ENCODE measurements at regions not wholly inside any gene's neighbourhood (a gene's known extent, or its start where the extent isn't known, plus 50 kb on each side); places are given as distances from the start of the nearest gene placed in this dataset.

DNA sequence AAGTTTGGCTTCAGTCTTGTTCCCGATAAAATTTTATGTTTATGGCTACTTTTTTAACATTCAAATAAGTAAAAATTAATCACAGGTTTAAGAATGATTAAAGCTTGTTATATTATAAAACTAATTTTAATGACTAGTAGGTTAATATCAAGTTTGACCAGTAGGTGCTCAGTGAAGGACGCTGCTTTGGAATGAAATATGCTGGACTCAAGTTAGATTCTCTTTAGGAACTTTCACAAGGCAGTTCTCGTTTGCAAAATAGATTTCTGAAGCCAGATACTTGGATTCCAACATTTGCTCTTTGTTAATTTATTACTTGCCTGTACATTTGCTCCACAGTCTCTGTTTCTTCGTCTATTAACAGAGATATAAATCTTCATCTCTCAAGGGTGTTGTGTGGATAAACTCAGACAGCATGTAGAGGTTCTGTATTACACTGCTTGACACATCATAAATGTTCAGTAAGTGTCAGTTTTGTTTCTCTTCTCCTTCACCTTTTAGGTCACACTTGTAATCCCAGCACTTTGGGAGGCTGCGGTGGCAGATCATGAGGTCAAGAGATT is 432.8 kb upstream of the CHRM3 start:
- no peaks in the 10 kb centered on the region for H3K9me1 ChIP-seq (replicated peaks; ENCODE audit: control insufficient read depth, extremely low read depth, insufficient read depth, low read length)
- H3K27me3 ChIP-seq (ENCODE audit: control insufficient read depth in 2 of 2, insufficient read depth in 2 of 2, low read length in 2 of 2) = no peaks in the 10 kb centered on the region
- no peak overlapping the region for H3K9ac ChIP-seq (replicated peaks; ENCODE audit: extremely low read depth, insufficient read depth, low read length)
- ChIA-PET CTCF (no interaction called here), POLR2A (no interaction called here)
- no peak overlapping the region for H3K4me3 ChIP-seq (replicated peaks in 1 of 3; ENCODE audit: insufficient read depth in 1 of 3, low read depth in 1 of 3, low read length in 3 of 3)
- BruUV-seq (replicated peaks) = no TSS peak
- no peak overlapping the region for H3K4me2 ChIP-seq (ENCODE audit: insufficient read depth, low read length)
- no peaks in the 10 kb centered on the region for H3K4me1 ChIP-seq (ENCODE audit: control insufficient read depth, extremely low read depth, insufficient read depth, low read length)
- H3K79me2 ChIP-seq (ENCODE audit: control insufficient read depth, insufficient read depth, low read length) = no peaks in the 10 kb centered on the region
- H3K9me3 ChIP-seq (replicated peaks; ENCODE audit: control insufficient read depth, insufficient read depth, low read length) = peaks cover 4% of the 10 kb centered on the region
- H3K27ac ChIP-seq (ENCODE audit: insufficient read depth, low read depth, low read length) = no peak overlapping the region
- H2AFZ ChIP-seq (ENCODE audit: low read depth, low read length) = no peak overlapping the region
- H3K36me3 ChIP-seq (ENCODE audit: control insufficient read depth in 2 of 2, extremely low read depth in 1 of 2, insufficient read depth in 2 of 2, low read length in 2 of 2) = no peaks in the 10 kb centered on the region
- DNase-seq (ENCODE audit: low read depth, low spot score) (no peak), FAIRE-seq (no peak)
- dilution Hi-C loops (cut with MboI; ENCODE audit: extremely low pct_ligation_motif_present, low sequenced_read_pairs) (no loop called here), intact Hi-C loops (cut with micrococcal nuclease) (no loop called here)
- no peaks in the 10 kb centered on the region for H4K20me1 ChIP-seq (replicated peaks; ENCODE audit: control insufficient read depth, extremely low read depth, insufficient read depth, low read length)
- no peak for TF ChIP-seq POLR2A (IDR thresholded peaks at IDR 0.05; ENCODE audit: low read depth, low read length)
- TF ChIP-seq MAX (IDR thresholded peaks at IDR 0.05; ENCODE audit: insufficient read depth, insufficient read length) = no peak
- TF ChIP-seq EZH2 (IDR thresholded peaks at IDR 0.05; ENCODE audit: borderline replicate concordance, low read depth, low read length, severe bottlenecking) = no peak

GRCh38 chr1:238951809-238952208 is 434.6 kb upstream of the CHRM3 start:
- Histone ChIP-seq H3K36me3 (ENCODE audit: control insufficient read depth in 2 of 2, extremely low read depth in 1 of 2, insufficient read depth in 2 of 2, low read length in 2 of 2) (no peaks in the 10 kb centered on the region), H3K4me2 (ENCODE audit: insufficient read depth, low read length) (no peak overlapping the region), H3K27me3 (ENCODE audit: control insufficient read depth in 2 of 2, insufficient read depth in 2 of 2, low read length in 2 of 2) (no peaks in the 10 kb centered on the region), H3K27ac (ENCODE audit: insufficient read depth, low read depth, low read length) (no peak overlapping the region), H3K79me2 (ENCODE audit: control insufficient read depth, insufficient read depth, low read length) (no peaks in the 10 kb centered on the region), H3K4me3 (replicated peaks in 1 of 3; ENCODE audit: insufficient read depth in 1 of 3, low read depth in 1 of 3, low read length in 3 of 3) (no peak overlapping the region), H3K4me1 (ENCODE audit: control insufficient read depth, extremely low read depth, insufficient read depth, low read length) (no peaks in the 10 kb centered on the region), H4K20me1 (replicated peaks; ENCODE audit: control insufficient read depth, extremely low read depth, insufficient read depth, low read length) (no peaks in the 10 kb centered on the region), H2AFZ (ENCODE audit: low read depth, low read length) (no peak overlapping the region), H3K9ac (replicated peaks; ENCODE audit: extremely low read depth, insufficient read depth, low read length) (no peak overlapping the region), H3K9me1 (replicated peaks; ENCODE audit: control insufficient read depth, extremely low read depth, insufficient read depth, low read length) (no peaks in the 10 kb centered on the region), H3K9me3 (replicated peaks; ENCODE audit: control insufficient read depth, insufficient read depth, low read length) (no peaks in the 10 kb centered on the region)
- ChIA-PET POLR2A (no interaction called here), CTCF (no interaction called here)
- DNase-seq (ENCODE audit: low read depth, low spot score) (no peak), FAIRE-seq (no peak)
- no TSS peak for BruUV-seq (replicated peaks)
- intact Hi-C loops (cut with micrococcal nuclease) (no loop called here), dilution Hi-C loops (cut with MboI; ENCODE audit: extremely low pct_ligation_motif_present, low sequenced_read_pairs) (no loop called here)
- TF ChIP-seq MYC (IDR thresholded peaks at IDR 0.05; ENCODE audit: low read depth, low read length) (no peak), FOS (IDR thresholded peaks at IDR 0.05; ENCODE audit: borderline replicate concordance, insufficient read depth, low read length) (no peak), MAX (IDR thresholded peaks at IDR 0.05; ENCODE audit: insufficient read depth, insufficient read length) (no peak), EZH2 (IDR thresholded peaks at IDR 0.05; ENCODE audit: borderline replicate concordance, low read depth, low read length, severe bottlenecking) (no peak), GATA2 (IDR thresholded peaks at IDR 0.05; ENCODE audit: insufficient read depth, insufficient read length, low read depth, low read length) (no peak), JUN (IDR thresholded peaks at IDR 0.05; ENCODE audit: borderline replicate concordance, insufficient read depth, insufficient read length, low read depth) (no peak)
- TF ChIP-seq, protein P1, sequence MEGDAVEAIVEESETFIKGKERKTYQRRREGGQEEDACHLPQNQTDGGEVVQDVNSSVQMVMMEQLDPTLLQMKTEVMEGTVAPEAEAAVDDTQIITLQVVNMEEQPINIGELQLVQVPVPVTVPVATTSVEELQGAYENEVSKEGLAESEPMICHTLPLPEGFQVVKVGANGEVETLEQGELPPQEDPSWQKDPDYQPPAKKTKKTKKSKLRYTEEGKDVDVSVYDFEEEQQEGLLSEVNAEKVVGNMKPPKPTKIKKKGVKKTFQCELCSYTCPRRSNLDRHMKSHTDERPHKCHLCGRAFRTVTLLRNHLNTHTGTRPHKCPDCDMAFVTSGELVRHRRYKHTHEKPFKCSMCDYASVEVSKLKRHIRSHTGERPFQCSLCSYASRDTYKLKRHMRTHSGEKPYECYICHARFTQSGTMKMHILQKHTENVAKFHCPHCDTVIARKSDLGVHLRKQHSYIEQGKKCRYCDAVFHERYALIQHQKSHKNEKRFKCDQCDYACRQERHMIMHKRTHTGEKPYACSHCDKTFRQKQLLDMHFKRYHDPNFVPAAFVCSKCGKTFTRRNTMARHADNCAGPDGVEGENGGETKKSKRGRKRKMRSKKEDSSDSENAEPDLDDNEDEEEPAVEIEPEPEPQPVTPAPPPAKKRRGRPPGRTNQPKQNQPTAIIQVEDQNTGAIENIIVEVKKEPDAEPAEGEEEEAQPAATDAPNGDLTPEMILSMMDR (IDR thresholded peaks at IDR 0.05; ENCODE audit: extremely low read depth in 1 of 2, insufficient read depth in 1 of 2, low read depth in 1 of 2, low read length in 2 of 2) = no peak

All from endothelial cell of umbilical vein (primary cell).